Endothelial cell of umbilical vein (primary cell): ENCODE measurements at regions not wholly inside any gene's neighbourhood (a gene's known extent, or its start where the extent isn't known, plus 50 kb on each side); places are given as distances from the start of the nearest gene placed in this dataset.

Experiments used
- BruUV-seq: library from RNA; stranded (reverse); fragments of 400-500 nt; replicated peaks from 2 replicates; lab custom pipeline; 2021; lab: Mats Ljungman, UMichigan
- CTCF ChIA-PET: fragments of 300-600, 350-600 bp; sonication (Branson Sonifier 250); formaldehyde crosslinking; loops from one replicate; lab custom pipeline; 2021; ENCODE audit warnings: antibody characterized with exemption, inconsistent platforms; lab: Charles Lee
- POLR2A ChIA-PET: fragments of 300-600, 350-600 bp; sonication (Branson Sonifier 250); formaldehyde crosslinking; loops from one replicate; lab custom pipeline; 2021; ENCODE audit warnings: antibody characterized with exemption, inconsistent platforms; lab: Charles Lee
- DNase-seq: peaks from one replicate; pipeline ENCODE4 v3.0.0-alpha.2; 2011; ENCODE audit warnings: low read depth, low spot score
- FAIRE-seq: peaks from 2 replicates; lab custom pipeline; 2011; peaks lifted over from hg19 to GRCh38; lab: Jason Lieb, UNC
- H2AFZ ChIP-seq: 2 replicates; pipeline ENCODE4 v1.6.0; 2012; ENCODE audit warnings: low read depth, low read length, control low read depth, inconsistent platforms
- H3K27ac ChIP-seq: 2 replicates; pipeline ENCODE4 v1.5.1; 2011; ENCODE audit warnings: low read depth, mild to moderate bottlenecking, control low read depth, low read length, moderate library complexity; ENCODE audit not compliant: insufficient read depth
- H3K27me3 ChIP-seq, 2 experiments: 2 replicates each; pipeline versions ENCODE4 v1.6.0 to v1.6.1; 2011; ENCODE audit warnings: low read length in 2 of 2, mixed read lengths in 1 of 2; ENCODE audit not compliant: control insufficient read depth in 2 of 2, insufficient read depth in 2 of 2
- H3K36me3 ChIP-seq, 2 experiments: 2 replicates in 1 of 2; 3 replicates in 1 of 2; pipeline ENCODE4 v1.5.1; 2011; ENCODE audit warnings: low read length in 2 of 2, mild to moderate bottlenecking in 1 of 2, moderate library complexity in 1 of 2; ENCODE audit not compliant: control insufficient read depth in 2 of 2, insufficient read depth in 2 of 2; ENCODE audit errors: extremely low read depth in 1 of 2
- H3K4me1 ChIP-seq: 3 replicates; pipeline ENCODE4 v1.5.1; 2011; ENCODE audit warnings: mild to moderate bottlenecking, low read length; ENCODE audit not compliant: control insufficient read depth, insufficient read depth; ENCODE audit errors: extremely low read depth
- H3K4me2 ChIP-seq: 2 replicates; pipeline ENCODE4 v1.6.1; 2011; ENCODE audit warnings: low read length, control low read depth, mixed read lengths; ENCODE audit not compliant: insufficient read depth
- H3K4me3 ChIP-seq, 3 experiments: fragments of 200-600 bp in 1 of 3; sonication (generic), shearing (Covaris generic) in 1 of 3; replicated peaks in 1 of 3; 2 replicates each; pipeline ENCODE4 v1.5.1; 2011 to 2016; ENCODE audit warnings: control low read depth in 3 of 3, low read length in 3 of 3, mild to moderate bottlenecking in 2 of 3, inconsistent platforms in 1 of 3, low read depth in 1 of 3, moderate library complexity in 1 of 3; ENCODE audit not compliant: insufficient read depth in 1 of 3
- H3K79me2 ChIP-seq: 2 replicates; pipeline ENCODE4 v1.6.0; 2012; ENCODE audit warnings: low read length, inconsistent platforms; ENCODE audit not compliant: control insufficient read depth, insufficient read depth
- H3K9ac ChIP-seq: replicated peaks from 2 replicates; pipeline ENCODE3; 2011; ENCODE audit warnings: low read length, control low read depth; ENCODE audit not compliant: insufficient read depth; ENCODE audit errors: extremely low read depth
- H3K9me1 ChIP-seq: replicated peaks from 3 replicates; pipeline ENCODE4 v1.6.0; 2011; ENCODE audit warnings: mild to moderate bottlenecking, low read length; ENCODE audit not compliant: control insufficient read depth, insufficient read depth; ENCODE audit errors: extremely low read depth
- H3K9me3 ChIP-seq: replicated peaks from 2 replicates; pipeline ENCODE4 v1.5.1; 2012; ENCODE audit warnings: low read length, inconsistent platforms; ENCODE audit not compliant: control insufficient read depth, insufficient read depth
- H4K20me1 ChIP-seq: replicated peaks from 2 replicates; pipeline ENCODE3; 2011; ENCODE audit warnings: mild to moderate bottlenecking, low read length; ENCODE audit not compliant: control insufficient read depth, insufficient read depth; ENCODE audit errors: extremely low read depth
- EZH2 ChIP-seq: IDR thresholded peaks from 2 replicates; pipeline ENCODE4 v1.6.1; 2012; ENCODE audit warnings: borderline replicate concordance, low read depth, mild to moderate bottlenecking, moderate library complexity, low read length, inconsistent platforms; ENCODE audit not compliant: severe bottlenecking
- FOS ChIP-seq: IDR thresholded peaks from 2 replicates; pipeline ENCODE4 v1.6.1; 2011; ENCODE audit warnings: mild to moderate bottlenecking, low read length, moderate library complexity, borderline replicate concordance; ENCODE audit not compliant: insufficient read depth
- GATA2 ChIP-seq: IDR thresholded peaks from 2 replicates; pipeline ENCODE4 v1.7.0; 2011; ENCODE audit warnings: low read depth, mild to moderate bottlenecking, moderate library complexity, mixed read lengths, low read length; ENCODE audit not compliant: insufficient read length, insufficient read depth
- JUN ChIP-seq: IDR thresholded peaks from 2 replicates; pipeline ENCODE4 v1.6.1; 2011; ENCODE audit warnings: borderline replicate concordance, low read depth; ENCODE audit not compliant: insufficient read length, insufficient read depth
- MYC ChIP-seq: IDR thresholded peaks from one replicate; pipeline ENCODE4 v1.6.1; 2011; ENCODE audit warnings: mild to moderate bottlenecking, low read depth, low read length
- POLR2A ChIP-seq: IDR thresholded peaks from 2 replicates; pipeline ENCODE4 v1.6.1; 2012; ENCODE audit warnings: low read depth, mild to moderate bottlenecking, control low read depth, low read length
- POLR2AphosphoS5 ChIP-seq: IDR thresholded peaks from 2 replicates; pipeline ENCODE4 v1.6.1; 2012; ENCODE audit warnings: low read depth, mild to moderate bottlenecking, control low read depth, low read length, moderate library complexity; ENCODE audit not compliant: insufficient read depth
- dilution Hi-C: fragments of 300-500 bp; cut with MboI; formaldehyde crosslinking; loops from one replicate; pipeline ENCODE4 v1.15.0; 2019; ENCODE audit warnings: low sequenced_read_pairs; ENCODE audit not compliant: extremely low pct_ligation_motif_present
- intact Hi-C: fragments of 100-400 bp; cut with micrococcal nuclease; formaldehyde crosslinking; loops from one replicate; pipeline ENCODE4 v1.10.0; 2022
- TF ChIP-seq, protein P1 (sequence below): IDR thresholded peaks from 2 replicates; pipeline ENCODE4 v1.6.1; 2011; ENCODE audit not compliant: insufficient read depth, insufficient read length
- TF ChIP-seq, protein P2 (sequence below), 2 donors: IDR thresholded peaks; 1 replicate in 1 of 2; 2 replicates in 1 of 2; pipeline ENCODE4 v1.5.1; 2011; ENCODE audit warnings: low read length in 2 of 2, mild to moderate bottlenecking in 2 of 2, moderate library complexity in 2 of 2, control low read depth in 1 of 2, inconsistent platforms in 1 of 2, low read depth in 1 of 2; ENCODE audit not compliant: insufficient read depth in 1 of 2; ENCODE audit errors: extremely low read depth in 1 of 2

DNA sequence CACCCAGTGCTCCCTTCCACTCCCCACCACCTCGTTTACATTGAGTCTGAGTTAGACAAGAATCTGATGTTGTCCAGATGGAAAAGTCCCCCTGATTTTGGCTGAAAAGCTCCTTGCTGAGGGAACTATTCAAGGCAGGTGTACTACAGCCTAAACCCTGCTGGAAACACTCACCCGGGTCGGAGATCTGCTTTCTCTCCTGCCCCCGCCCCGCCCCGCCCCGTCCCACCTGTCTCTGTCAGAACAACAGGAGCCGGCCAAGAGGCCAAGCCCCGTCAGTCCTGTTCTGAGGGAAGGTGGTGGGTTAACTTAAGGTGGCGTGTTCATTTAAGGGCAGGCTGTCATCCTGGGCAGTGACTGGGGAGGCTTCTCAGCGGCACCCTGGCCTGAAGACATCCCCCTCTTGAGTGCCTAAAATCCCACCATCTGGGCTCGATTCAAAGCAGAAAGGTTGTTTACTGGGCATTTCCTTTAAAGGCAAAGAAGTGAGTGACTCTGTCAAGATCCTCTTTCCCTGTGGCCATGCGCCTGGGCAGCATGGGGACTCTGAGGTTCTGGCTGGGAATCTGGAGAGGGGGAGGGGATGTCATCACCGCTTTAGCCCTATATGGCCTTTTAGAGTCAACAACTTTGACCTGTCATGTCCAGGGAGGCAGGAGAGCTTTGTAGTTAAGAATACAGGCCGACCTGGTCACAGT, 71.1 kb upstream of the NEURL1B start:
- Histone ChIP-seq H3K9ac (no peak overlapping the region), H3K79me2 (no peaks in the 10 kb centered on the region), H2AFZ (no peak overlapping the region), H3K4me2 (no peak overlapping the region), H4K20me1 (no peaks in the 10 kb centered on the region), H3K27ac (no peak overlapping the region), H3K9me1 (no peaks in the 10 kb centered on the region), H3K4me3 (no peak overlapping the region), H3K4me1 (no peaks in the 10 kb centered on the region), H3K9me3 (no peaks in the 10 kb centered on the region), H3K27me3 (no peaks in the 10 kb centered on the region), H3K36me3 (no peaks in the 10 kb centered on the region)
- FAIRE-seq = no peak
- BruUV-seq = no TSS peak
- no peak for DNase-seq
- TF ChIP-seq POLR2AphosphoS5 (no peak), GATA2 (no peak), POLR2A (no peak), EZH2 (no peak), MYC (no peak), JUN (no peak), FOS (no peak)
- TF ChIP-seq, protein P1, sequence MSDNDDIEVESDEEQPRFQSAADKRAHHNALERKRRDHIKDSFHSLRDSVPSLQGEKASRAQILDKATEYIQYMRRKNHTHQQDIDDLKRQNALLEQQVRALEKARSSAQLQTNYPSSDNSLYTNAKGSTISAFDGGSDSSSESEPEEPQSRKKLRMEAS = no peak
- TF ChIP-seq, protein P2, sequence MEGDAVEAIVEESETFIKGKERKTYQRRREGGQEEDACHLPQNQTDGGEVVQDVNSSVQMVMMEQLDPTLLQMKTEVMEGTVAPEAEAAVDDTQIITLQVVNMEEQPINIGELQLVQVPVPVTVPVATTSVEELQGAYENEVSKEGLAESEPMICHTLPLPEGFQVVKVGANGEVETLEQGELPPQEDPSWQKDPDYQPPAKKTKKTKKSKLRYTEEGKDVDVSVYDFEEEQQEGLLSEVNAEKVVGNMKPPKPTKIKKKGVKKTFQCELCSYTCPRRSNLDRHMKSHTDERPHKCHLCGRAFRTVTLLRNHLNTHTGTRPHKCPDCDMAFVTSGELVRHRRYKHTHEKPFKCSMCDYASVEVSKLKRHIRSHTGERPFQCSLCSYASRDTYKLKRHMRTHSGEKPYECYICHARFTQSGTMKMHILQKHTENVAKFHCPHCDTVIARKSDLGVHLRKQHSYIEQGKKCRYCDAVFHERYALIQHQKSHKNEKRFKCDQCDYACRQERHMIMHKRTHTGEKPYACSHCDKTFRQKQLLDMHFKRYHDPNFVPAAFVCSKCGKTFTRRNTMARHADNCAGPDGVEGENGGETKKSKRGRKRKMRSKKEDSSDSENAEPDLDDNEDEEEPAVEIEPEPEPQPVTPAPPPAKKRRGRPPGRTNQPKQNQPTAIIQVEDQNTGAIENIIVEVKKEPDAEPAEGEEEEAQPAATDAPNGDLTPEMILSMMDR (IDR thresholded peaks at IDR 0.05; ENCODE audit: extremely low read depth in 1 of 2, insufficient read depth in 1 of 2, low read depth in 1 of 2, low read length in 2 of 2) = no peak
- intact Hi-C loops (no loop called here), dilution Hi-C loops (no loop called here)
- POLR2A ChIA-PET = no interaction called here
- CTCF ChIA-PET = no interaction called here
